Smooth muscle cell (in vitro differentiated cells): ENCODE measurements at regions not wholly inside any gene's neighbourhood (a gene's known extent, or its start where the extent isn't known, plus 50 kb on each side); places are given as distances from the start of the nearest gene placed in this dataset.

ENCODE experiments used
- DNase-seq: peaks from one replicate; lab custom pipeline; 2025; ENCODE audit not compliant: unreplicated experiment; lab: John Stamatoyannopoulos, UW
- H2AFZ ChIP-seq: fragments of 200-600 bp; sonication (generic); 2 replicates; pipeline ENCODE4 v1.6.0; 2016; ENCODE audit warnings: antibody characterized with exemption, low read depth, mild to moderate bottlenecking
- H3F3A ChIP-seq: fragments of 200-600 bp; sonication (generic); 2 replicates; pipeline ENCODE4 v1.6.0; 2017; ENCODE audit warnings: antibody characterized with exemption, low read depth
- H3K27ac ChIP-seq: fragments of 200-600 bp; sonication (generic); 2 replicates; pipeline ENCODE4 v1.5.1; 2016; ENCODE audit warnings: low read depth, mild to moderate bottlenecking
- H3K27me3 ChIP-seq: fragments of 200-600 bp; sonication (generic); 2 replicates; pipeline ENCODE4 v1.6.1; 2016; ENCODE audit warnings: low read depth, mild to moderate bottlenecking
- H3K36me3 ChIP-seq: fragments of 200-600 bp; sonication (generic); 2 replicates; pipeline ENCODE4 v1.5.1; 2016; ENCODE audit warnings: low read depth
- H3K4me1 ChIP-seq: fragments of 200-600 bp; sonication (generic); 2 replicates; pipeline ENCODE4 v1.5.1; 2016; ENCODE audit warnings: low read depth
- H3K4me2 ChIP-seq: fragments of 200-600 bp; sonication (generic); 2 replicates; pipeline ENCODE4 v1.6.0; 2016; ENCODE audit warnings: mild to moderate bottlenecking
- H3K4me3 ChIP-seq: fragments of 200-600 bp; sonication (generic); 2 replicates; pipeline ENCODE4 v1.5.1; 2016; ENCODE audit warnings: mild to moderate bottlenecking
- H3K79me2 ChIP-seq: fragments of 200-600 bp; sonication (generic); 2 replicates; pipeline ENCODE4 v1.6.0; 2016; ENCODE audit warnings: low read depth, mild to moderate bottlenecking
- H3K9ac ChIP-seq: fragments of 200-600 bp; sonication (generic); 2 replicates; pipeline ENCODE4 v1.6.0; 2016; ENCODE audit warnings: low read depth
- H3K9me3 ChIP-seq: fragments of 200-600 bp; sonication (generic); replicated peaks from 2 replicates; pipeline ENCODE4 v1.5.1; 2016; ENCODE audit warnings: low read depth
- H4K20me1 ChIP-seq: fragments of 200-600 bp; sonication (generic); 2 replicates; pipeline ENCODE4 v1.6.0; 2016; ENCODE audit warnings: low read depth
- CTCF ChIP-seq: fragments of 200-600 bp; sonication (generic); IDR thresholded peaks from 2 replicates; pipeline ENCODE4 v1.5.1; 2017; ENCODE audit warnings: borderline replicate concordance, mild to moderate bottlenecking, antibody characterized with exemption; ENCODE audit not compliant: insufficient read depth, poor library complexity, severe bottlenecking
- WGBS: methylation state at CpG from one replicate; pipeline ENCODE4 v1.1.7; 2016; ENCODE audit warnings: low lambda C conversion rate; 5-methylcytosine and 5-hydroxymethylcytosine counted together

- no peaks in the 10 kb centered on the region for H3K79me2 ChIP-seq
- H3K36me3 ChIP-seq, result no peaks in the 10 kb centered on the region
- no peak overlapping the region for H2AFZ ChIP-seq
- no peaks in the 10 kb centered on the region for H3K4me1 ChIP-seq
- H3F3A ChIP-seq, result no peaks in the 10 kb centered on the region
- 88% methylated on average over 3 of the region's 3 CpGs for WGBS
- no peak overlapping the region for H3K9ac ChIP-seq
- no peak for TF ChIP-seq CTCF
- no peak overlapping the region for H3K4me2 ChIP-seq
- no peak overlapping the region for H3K27ac ChIP-seq
- H3K9me3 ChIP-seq, result no peaks in the 10 kb centered on the region
- no peak overlapping the region for H3K4me3 ChIP-seq
- no peaks in the 10 kb centered on the region for H3K27me3 ChIP-seq
- no peak for DNase-seq
- no peaks in the 10 kb centered on the region for H4K20me1 ChIP-seq
Observed at GRCh38 chr14:35201066-35201465, 78.7 kb downstream of the PRORP start.

- no peak for TF ChIP-seq CTCF
- no peaks in the 10 kb centered on the region for H3K36me3 ChIP-seq
- H3K27me3 ChIP-seq, result no peaks in the 10 kb centered on the region
- H3K9me3 ChIP-seq, result no peaks in the 10 kb centered on the region
- H4K20me1 ChIP-seq, result no peaks in the 10 kb centered on the region
- H3K4me2 ChIP-seq, result no peak overlapping the region
- no peak for DNase-seq
- H3K79me2 ChIP-seq, result no peaks in the 10 kb centered on the region
- H3K4me3 ChIP-seq, result no peak overlapping the region
- H3K27ac ChIP-seq, result no peak overlapping the region
- 97% methylated on average over 3 of the region's 3 CpGs for WGBS
- H2AFZ ChIP-seq, result no peak overlapping the region
- no peaks in the 10 kb centered on the region for H3F3A ChIP-seq
- H3K4me1 ChIP-seq, result no peaks in the 10 kb centered on the region
- H3K9ac ChIP-seq, result no peak overlapping the region
Observed at GRCh38 chr14:35202195-35202594, 79.8 kb downstream of the PRORP start.

- Histone ChIP-seq H3K4me3 (no peak overlapping the region), H3K36me3 (no peaks in the 10 kb centered on the region), H4K20me1 (no peaks in the 10 kb centered on the region), H3K27me3 (no peaks in the 10 kb centered on the region), H3K9me3 (no peaks in the 10 kb centered on the region), H3K4me2 (no peak overlapping the region), H2AFZ (no peak overlapping the region), H3K27ac (no peak overlapping the region), H3K4me1 (no peaks in the 10 kb centered on the region), H3F3A (no peaks in the 10 kb centered on the region), H3K79me2 (no peaks in the 10 kb centered on the region), H3K9ac (no peak overlapping the region)
- no peak for TF ChIP-seq CTCF
- WGBS, result 91% methylated on average over 2 of the region's 2 CpGs
- DNase-seq, result no peak
Observed at GRCh38 chr14:35205737-35206136, 83.4 kb downstream of the PRORP start.

- H3K4me2 ChIP-seq, result no peak overlapping the region
- H2AFZ ChIP-seq, result no peak overlapping the region
- WGBS, result 91% methylated on average over 2 of the region's 2 CpGs
- no peaks in the 10 kb centered on the region for H3K9me3 ChIP-seq
- no peaks in the 10 kb centered on the region for H3K79me2 ChIP-seq
- no peak overlapping the region for H3K27ac ChIP-seq
- H3K9ac ChIP-seq, result no peak overlapping the region
- no peaks in the 10 kb centered on the region for H3K27me3 ChIP-seq
- H3K36me3 ChIP-seq, result no peaks in the 10 kb centered on the region
- H3F3A ChIP-seq, result peaks cover 8% of the 10 kb centered on the region
- peaks cover 5% of the 10 kb centered on the region for H3K4me1 ChIP-seq
- no peaks in the 10 kb centered on the region for H4K20me1 ChIP-seq
- no peak for DNase-seq
- no peak for TF ChIP-seq CTCF
- no peak overlapping the region for H3K4me3 ChIP-seq
Observed at GRCh38 chr14:35211067-35211466, 81.1 kb upstream of the PSMA6 start.
